GM18519 (cell line): ENCODE measurements at regions not wholly inside any gene's neighbourhood (a gene's known extent, or its start where the extent isn't known, plus 50 kb on each side); places are given as distances from the start of the nearest gene placed in this dataset.

Experiments used
- ATAC-seq: cut with Tn5 transposase; IDR thresholded peaks from one replicate; pipeline ENCODE4 v1.9.1; 2021; ENCODE audit warnings: mild to moderate bottlenecking, moderate library complexity; ENCODE audit not compliant: unreplicated experiment, low FRiP score

DNA sequence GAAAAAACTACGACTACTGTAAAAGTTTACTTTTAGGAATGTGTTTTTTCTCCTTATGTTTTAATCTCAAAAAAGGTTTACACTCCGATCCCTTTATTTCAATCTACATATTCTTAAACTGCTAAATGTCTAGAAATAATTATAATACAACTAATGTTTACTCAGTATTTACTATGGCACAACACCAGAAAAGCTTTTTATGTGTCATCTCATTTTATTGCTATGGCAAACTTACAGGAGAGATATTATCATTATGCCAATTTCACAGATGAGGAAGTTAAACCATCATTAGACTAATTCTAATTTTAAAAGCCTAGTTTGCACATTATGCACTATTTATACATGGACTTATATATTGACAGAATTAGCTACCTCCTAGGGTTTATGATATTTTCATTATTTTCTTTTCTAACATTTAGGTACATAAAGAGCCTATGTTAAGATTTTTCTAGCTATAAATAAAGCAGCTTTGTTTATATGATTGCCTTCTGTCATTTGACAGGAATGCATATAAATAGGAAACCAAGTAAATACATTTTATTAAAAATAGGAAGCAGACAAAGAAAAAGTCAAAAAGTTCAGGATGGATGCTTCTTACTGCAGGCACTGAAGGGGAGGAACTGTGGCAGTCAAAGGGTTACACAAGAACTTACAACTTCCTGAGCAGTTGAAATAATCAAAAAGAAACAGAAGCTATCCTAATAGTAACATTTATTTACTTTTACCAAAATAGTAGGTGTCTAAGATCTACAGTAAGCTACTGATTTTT lies 442.4 kb downstream of the LTN1 start:
- ATAC-seq = no peak

DNA sequence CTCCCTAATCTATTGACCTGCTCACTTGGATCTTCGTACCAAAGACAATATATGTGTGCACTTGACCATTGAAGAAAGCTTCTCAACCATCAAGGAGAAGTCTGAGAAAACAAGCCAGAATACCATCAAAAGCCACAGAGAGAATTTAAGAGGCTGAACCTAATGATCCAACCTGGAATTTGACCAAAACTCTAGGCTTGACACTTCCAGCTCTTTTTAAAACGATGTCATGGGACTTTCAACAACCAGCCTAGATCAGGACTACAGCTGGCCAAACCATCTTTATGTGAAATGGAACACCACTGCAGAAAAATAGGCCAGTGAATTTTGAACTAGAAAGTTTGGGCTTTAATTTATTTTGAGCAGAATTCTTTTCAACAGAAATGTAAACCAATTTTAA lies 444.4 kb downstream of the LTN1 start:
- no peak for ATAC-seq

DNA sequence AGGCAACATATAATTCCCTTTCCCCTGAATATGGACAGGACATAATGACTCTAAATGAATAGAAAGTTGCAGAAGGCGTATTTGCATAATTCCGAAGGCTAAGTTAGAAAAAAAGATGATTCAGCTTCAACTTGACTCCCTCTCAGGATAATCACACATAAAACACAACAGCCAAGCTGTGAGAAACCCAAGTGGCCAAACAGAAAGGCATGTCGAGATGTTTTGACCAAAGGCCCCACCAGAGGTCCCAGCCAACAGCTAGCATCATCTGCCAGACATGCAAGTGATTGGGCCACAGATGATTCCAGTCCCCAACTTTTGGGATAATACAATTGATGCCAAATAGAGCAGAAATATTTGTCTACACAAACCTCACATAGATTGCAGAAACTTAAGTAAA lies 444.9 kb downstream of the LTN1 start:
- no peak for ATAC-seq

DNA sequence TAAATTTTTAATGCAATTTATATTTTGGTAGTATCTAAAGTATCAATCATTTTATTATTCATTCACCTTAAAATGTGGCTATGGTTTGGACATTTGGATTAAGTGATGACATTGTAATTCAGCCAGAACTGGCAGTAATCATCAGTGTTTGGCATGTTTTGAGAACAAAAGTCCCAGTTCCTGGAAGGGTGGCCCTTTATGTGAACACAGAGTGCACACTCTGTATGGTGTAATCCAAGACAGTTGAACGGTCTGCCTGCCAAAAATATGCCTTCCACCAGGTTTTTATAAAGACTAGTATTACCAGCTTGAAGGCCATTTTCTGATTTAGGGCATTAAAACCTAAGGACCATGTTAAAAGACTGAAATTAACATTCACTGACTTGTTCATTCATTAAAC lies 448.7 kb downstream of the LTN1 start:
- no peak for ATAC-seq

DNA sequence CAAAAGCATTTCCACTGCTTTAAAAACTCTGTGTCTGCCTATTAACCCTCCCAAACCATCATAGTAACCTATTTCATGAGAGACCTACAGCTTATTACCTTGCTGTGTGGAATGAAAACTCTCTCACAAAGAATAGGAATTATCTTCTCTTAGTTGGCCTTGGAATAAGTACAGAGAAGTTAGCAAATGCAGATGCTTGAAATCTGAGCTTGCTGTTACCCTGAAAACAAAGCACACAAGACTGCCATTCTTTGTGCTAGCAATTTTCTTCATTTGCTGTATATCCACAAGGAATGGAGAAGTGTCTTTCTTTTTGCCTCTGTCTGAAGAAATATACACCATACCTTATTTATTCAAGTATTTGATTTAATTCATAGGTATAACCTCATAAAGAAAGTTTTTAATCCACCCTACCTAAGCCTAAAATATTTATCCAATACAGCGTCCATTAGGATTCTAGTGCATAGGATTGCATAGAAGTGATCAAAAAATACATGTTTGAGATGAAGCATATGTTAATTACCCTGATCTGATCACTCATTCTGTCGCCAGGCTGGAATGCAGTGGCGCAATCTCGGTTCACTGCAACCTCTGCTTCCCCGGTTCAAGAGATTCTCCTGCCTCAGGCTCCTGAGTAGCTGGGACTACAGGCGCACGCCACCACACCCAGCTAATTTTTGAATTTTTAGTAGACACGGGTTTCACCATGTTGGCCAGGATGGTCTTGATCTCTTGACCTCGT lies 451.1 kb downstream of the LTN1 start:
- ATAC-seq = no peak

DNA sequence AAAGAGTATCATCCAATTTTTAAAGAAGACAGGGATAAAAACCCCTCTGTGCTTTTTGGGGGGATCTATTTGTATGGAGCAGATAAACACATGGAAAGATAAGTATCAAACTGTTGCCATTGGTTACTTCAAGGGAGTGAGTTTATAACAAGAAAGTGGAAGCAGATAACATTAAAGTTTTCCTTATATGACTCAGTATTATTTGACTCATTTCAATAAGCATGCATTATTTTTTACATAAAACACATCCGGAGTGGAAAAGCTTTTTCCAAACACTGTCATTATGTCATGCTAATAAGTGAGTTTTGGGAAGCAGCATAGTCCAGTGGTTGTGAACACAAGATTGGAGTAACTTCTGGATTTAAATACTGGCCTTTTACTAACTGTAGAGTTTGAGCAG lies 452.2 kb downstream of the LTN1 start:
- ATAC-seq = no peak

DNA sequence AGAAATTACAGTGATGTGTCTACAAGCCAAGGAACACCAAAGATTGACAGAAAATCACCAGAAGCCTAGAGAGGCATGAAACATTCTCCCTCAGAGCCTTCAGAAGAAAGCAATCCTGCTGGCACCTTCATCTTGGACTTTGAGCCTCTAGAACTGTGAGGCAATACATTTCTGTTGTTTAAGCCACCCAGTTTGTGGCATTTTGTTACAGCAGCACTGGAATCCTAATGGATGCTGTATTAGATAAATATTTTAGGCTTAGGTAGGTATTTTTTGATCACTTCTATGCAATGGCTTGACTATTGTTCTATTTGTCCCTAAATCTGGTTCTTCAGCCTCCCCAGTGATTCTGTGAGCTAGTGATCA lies 453.1 kb downstream of the LTN1 start:
- ATAC-seq = no peak

DNA sequence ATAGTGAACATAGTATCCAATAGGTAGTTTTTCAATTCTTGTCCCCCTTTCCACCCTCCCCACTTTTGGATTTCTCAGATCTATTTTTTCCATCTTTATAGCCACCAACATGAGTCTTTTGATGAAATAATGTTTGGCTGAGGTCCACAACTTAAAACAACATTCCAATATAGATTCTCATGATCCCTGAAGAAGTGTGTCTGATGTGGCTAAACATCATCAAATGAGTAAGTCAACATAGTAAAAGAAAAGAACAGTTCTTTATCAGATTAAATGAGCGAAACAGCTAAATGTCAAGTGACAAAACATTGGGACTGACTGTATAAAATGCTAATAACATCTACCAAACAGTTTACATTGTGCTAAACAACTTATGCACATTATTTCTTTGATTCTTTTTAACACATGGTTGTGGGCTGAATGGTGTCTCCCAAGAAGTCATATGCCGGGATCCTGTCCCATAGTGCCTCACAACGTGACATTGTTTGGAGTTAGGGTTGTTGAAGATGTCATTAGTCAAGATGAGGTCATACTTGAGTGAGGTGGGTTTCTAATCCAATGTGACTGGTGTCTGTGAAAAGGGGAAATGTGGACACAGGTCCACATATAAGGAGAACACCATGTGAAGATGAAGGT lies 453.6 kb downstream of the LTN1 start:
- ATAC-seq = no peak

DNA sequence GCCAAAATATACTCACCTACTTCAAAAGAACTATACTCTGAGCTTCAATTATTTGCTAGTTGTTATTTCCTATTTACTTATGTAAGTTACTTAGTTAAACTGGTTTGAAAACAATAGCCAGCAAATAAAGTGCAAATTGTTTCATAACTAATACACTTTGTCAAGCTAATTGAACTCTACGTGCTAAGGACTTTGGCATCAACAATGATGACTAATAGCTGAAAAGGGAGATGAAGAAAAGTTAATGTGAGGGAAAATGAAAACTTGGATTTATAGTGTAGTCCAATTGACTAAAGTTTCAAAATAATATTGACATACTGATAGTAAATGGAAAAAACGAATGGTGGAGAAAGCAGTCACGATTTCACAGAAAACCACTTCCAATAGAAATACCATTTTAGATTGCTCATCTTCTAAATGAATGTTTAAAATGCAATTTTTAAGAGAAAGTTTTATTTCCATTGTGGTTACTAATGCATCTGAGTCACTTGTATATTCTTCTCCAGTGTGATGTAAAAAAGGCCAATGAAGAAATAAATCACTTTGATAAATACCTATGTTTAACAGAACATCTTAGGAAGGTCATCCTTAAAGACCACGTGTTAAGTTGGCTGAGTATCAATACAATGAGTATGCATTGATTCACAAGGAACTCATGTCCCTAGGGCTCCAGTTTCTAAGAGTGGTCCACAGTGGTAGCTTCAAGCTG lies 455.2 kb downstream of the LTN1 start:
- no peak for ATAC-seq

DNA sequence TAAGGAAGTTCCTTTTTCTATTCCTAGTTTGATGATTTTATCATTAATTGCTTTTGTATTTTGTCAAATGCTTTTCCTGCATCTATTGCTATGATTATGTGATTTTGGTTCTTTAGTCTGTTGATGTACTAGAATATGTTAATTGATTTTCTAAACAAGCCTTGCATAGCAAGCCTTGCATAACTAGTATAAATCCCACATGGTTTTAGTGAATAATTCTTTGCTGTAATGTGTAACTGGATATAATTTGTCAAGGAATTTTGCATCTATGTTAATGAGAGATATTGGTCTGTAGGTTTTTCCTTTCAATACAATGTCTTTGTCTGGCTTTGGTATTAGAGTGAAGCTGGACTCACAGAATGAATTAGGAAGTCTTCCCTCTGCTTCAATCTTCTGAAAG lies 460.2 kb downstream of the LTN1 start:
- no peak for ATAC-seq

DNA sequence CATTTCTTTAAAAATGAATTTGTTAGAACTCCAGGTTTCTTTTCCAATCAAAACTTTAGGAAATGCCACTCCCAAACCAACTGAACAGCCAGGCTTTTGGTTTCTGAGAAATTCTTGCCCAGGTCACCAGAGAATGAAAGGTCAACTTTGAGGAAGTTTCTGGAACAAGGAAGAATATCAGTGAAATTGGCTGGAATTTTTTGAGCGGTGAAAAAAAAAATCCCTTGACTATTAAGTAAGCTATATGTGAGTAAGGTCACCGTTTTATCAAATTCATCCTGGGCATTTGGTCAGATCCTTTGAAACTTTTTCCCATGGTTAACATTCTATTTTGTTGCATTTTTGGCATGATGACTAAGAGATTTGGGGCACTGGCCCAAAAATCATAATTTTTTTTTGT lies 469.3 kb downstream of the LTN1 start:
- ATAC-seq = no peak

DNA sequence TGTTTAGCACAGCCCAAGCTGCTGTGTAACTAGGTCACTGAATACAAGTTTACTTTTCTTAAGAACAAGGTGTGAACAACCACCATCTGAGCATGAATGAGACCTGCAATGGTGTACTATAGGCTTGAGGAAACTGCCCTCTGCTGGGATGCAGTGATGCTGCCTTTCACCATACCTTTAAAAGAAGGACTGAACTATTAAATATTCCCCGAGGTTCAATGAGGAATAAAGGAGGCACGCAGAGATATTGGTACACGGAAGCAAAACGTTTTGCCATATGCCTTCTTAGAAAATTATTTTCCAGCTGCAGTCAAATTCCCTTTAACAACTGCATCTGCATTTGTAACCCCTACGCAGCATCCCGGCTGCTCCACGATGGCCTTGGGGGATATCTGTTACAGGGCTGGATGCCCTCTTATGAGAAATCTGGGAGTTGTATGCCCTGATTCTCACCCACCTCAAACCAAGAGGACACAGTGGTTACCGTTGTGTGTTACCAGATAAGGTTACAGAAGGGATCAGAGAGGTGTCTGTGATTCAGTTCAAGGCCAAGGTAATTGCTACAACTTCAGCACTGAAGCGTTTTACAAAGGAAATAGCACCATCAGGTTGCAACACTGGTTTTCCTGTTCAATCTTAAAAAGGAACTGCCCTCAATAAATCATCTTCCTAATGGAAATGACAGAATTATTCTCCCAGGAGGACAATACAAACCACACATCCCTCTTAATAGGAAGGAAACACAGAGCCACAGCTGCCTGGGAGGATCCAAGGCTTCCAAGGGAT lies 470.5 kb downstream of the LTN1 start:
- peak; percentile 39 for ATAC-seq

DNA sequence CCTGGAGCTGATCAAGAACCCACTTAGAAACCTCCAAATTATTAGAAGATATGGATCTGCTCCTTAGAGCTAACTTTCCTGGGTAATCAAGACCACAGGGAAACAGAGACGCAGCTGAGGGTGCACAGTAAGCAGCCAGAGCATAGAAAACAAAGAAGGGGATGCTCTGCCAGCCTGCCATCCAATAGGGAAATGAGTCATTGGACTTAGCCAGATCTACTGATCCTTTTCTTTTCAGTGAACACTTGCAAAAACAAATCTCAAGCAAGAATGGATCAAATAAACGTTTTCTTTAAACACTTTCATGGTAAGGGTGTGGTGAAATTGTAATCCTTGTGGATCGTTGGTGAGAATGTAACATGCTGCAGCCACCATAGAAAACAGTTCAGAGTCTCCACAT lies 474.0 kb downstream of the LTN1 start:
- ATAC-seq = no peak

DNA sequence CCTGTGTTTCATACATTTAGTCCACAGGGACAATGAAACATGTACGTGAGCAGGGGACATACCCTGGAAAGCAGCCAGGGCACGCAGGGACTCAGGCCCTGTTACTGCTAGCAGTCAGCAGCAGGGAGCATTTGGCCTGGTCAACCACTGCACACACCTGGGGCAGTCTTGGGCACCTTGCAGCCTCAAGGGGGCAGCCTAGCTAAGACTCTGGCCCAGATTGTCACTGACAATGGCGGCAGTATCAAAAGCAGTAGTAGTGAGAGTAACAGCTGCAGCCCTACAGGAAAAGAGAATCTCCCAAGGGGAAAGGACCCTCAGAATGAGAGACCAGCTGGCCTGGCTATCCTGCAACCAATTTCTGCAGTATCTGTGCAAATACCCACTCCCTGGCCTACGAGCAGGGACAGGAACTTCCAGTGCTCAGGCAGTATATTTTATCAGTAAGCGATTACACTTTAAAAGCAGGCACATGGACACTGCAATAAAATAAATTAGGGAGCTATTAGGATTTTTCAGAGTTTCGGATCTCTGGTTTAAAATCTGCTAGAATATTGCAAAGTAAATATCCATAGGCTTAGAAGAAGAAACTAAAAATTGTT lies 475.6 kb downstream of the LTN1 start:
- ATAC-seq = peak; percentile 95

DNA sequence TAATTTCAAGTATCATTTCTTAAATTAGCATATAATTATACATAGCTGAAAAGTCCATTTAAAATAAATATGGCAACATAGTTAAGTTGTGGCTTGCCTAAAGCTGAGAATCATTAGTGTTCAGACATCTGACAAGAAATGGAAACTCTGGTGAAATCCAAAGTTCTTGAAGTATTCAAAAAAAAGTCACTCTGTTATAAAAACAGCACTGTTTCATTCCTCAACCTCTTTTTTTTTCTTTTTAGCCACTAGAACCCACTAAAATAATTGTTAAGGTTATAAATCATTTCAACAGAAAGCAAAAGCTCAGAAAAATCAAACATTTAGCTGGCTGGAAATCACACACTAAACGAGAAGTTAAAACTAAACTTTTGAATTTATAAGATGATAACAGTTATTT lies 476.7 kb downstream of the LTN1 start:
- no peak for ATAC-seq

DNA sequence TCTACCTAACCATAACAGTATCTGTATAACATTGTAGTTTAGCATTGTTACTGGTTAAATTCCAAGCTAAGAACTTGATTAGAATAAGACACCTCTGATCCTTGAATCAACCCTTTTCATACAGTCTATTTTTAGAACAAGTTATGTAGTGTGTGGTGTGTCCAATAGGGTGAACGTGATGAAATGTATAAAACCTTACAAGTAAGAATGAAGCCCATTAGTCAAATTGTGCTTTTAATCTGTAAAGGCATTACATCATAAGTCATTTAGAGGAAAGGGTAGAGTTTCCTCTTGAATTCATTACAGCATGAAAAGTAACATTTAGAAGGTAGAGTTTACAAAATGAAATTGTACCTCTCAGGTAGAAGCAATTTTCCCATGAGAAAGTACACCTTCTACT lies 479.2 kb downstream of the LTN1 start:
- no peak for ATAC-seq

DNA sequence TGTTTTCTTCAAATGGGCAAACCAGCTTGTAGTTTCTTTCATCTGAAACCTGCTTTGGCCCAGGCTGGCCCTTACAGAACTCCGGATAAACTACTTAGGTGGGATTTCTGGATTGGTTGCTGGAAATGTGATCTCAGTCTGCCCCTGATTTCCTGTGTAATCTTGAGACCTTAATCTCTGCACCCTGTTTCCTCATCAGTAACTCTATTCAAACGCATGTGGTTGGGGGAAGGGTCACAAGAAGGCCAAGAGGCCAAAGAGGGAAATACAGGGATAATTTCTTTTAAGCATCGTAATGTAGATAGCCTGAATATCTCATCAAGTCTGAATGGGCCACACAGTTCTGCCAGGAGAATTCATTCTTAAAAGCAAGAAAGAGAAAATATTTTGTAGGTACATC lies 483.6 kb downstream of the LTN1 start:
- ATAC-seq = no peak

DNA sequence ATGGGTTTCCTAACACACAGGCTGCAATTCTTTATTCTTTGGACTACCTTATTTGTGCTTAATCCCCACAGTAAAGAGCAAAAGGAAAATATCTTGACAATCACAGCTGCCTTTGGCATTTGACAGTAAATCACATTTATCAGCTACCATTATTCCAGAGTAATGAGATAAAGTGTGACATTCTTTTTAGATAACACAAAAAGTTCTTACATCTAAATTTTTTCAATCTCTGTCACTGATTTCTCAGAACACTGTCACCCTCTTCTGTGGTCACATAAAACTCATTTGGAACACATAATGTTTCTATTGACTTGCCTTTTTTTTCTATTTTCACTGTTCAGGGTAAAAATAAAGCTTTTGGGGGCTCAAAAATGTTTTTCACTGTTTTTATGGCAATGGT lies 484.6 kb downstream of the LTN1 start:
- ATAC-seq = no peak

DNA sequence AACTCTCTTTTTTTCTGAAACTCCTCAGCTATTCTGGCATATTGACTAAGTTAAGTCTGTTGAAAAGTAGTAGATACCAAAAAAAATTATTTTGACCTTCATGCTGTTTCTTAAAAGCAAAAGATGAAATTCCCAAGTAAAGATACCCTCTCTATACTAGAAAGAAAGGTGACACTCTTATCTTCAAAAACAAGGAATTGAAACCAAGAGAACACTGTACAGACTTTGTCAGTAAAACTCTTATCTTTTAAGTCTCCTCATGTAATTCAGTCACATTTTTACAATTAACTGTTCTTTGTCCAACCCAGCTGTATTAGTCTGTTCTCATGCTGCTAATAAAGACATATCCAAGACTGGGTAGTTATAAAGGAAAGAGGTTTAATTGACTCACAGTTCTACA lies 496.2 kb downstream of the LTN1 start:
- ATAC-seq = peak; percentile 50

DNA sequence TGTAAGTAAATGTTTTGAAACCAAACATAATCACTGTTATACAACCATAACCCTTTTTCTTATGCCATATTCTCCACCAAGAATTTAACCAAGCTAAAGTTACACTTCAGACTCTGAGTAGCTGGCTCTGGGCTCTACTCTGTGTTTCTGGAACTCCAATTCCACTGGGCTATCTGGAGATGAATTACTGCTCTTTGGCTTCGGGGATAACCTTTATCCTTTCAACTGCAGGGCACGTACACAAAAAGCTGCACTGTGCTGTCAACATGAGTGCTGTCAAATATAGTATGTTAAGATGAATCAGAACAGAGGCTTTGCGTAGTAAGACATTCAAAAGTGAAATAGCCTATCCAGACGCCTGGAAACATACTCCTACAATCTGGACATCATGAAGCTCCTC lies 500.6 kb downstream of the LTN1 start:
- ATAC-seq = no peak
